ENCODE measurements at regions not wholly inside any gene's neighbourhood (a gene's known extent, or its start where the extent isn't known, plus 50 kb on each side); places are given as distances from the start of the nearest gene placed in this dataset.
A peak's percentile ranks its signal among the peaks of the same experiment; 100 is the strongest.

DNA sequence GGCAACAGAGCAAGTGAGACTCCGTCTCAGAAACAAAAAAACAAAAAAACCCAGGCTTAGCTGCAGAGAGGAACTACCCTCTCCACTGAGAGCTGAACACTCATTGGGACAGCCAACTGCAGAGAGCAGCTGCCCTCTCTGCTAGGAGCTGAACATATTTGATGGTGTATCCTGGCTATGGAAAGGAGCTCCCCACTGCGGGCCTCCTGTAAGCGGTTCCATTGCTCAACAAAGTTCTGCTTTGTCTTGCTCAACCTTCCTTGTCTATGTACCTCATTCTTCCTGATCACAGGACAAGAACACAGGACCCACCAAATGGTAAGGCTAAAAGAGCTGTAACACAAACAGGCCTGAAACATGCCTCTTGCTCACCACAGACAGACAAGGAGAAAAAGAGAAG is 246.3 kb upstream of the LRRTM4 start:
- TF ChIP-seq, protein P1, sequence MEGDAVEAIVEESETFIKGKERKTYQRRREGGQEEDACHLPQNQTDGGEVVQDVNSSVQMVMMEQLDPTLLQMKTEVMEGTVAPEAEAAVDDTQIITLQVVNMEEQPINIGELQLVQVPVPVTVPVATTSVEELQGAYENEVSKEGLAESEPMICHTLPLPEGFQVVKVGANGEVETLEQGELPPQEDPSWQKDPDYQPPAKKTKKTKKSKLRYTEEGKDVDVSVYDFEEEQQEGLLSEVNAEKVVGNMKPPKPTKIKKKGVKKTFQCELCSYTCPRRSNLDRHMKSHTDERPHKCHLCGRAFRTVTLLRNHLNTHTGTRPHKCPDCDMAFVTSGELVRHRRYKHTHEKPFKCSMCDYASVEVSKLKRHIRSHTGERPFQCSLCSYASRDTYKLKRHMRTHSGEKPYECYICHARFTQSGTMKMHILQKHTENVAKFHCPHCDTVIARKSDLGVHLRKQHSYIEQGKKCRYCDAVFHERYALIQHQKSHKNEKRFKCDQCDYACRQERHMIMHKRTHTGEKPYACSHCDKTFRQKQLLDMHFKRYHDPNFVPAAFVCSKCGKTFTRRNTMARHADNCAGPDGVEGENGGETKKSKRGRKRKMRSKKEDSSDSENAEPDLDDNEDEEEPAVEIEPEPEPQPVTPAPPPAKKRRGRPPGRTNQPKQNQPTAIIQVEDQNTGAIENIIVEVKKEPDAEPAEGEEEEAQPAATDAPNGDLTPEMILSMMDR (IDR thresholded peaks at IDR 0.05; ENCODE audit: insufficient read depth, low read length), result no peak
- TF ChIP-seq SPI1 (IDR thresholded peaks at IDR 0.05; ENCODE audit: borderline replicate concordance, low read depth), result peak; percentile 63; the same call in 1 of the 2 replicates
